ENCODE measurements at regions not wholly inside any gene's neighbourhood (a gene's known extent, or its start where the extent isn't known, plus 50 kb on each side); places are given as distances from the start of the nearest gene placed in this dataset.

GRCh38 chr1:184284900-184285299 lies 101.9 kb upstream of the C1orf21 start:
- DNase-seq: no peak

GRCh38 chr1:184285401-184286087 lies 101.3 kb upstream of the C1orf21 start:
- no peak for DNase-seq

GRCh38 chr1:184287001-184287400 lies 99.8 kb upstream of the C1orf21 start:
- no peak for DNase-seq

- no peak for DNase-seq
Observed at GRCh38 chr1:184289825-184290550, 96.8 kb upstream of the C1orf21 start.

- DNase-seq: no peak
Observed at GRCh38 chr1:184291701-184292100, 95.1 kb upstream of the C1orf21 start.

GRCh38 chr1:184292101-184292500 lies 94.7 kb upstream of the C1orf21 start:
- DNase-seq: no peak

- DNase-seq: no peak
Observed at GRCh38 chr1:184294101-184294500, 92.7 kb upstream of the C1orf21 start.

GRCh38 chr1:184296466-184297243 lies 90.2 kb upstream of the C1orf21 start:
- DNase-seq: no peak

- DNase-seq: no peak
Observed at GRCh38 chr1:184297244-184297750, 89.5 kb upstream of the C1orf21 start.

- DNase-seq: no peak
Observed at GRCh38 chr1:184298440-184299405, 88.1 kb upstream of the C1orf21 start.

GRCh38 chr1:184299406-184299790 lies 87.4 kb upstream of the C1orf21 start:
- DNase-seq: no peak

- no peak for DNase-seq
Observed at GRCh38 chr1:184299796-184300195, 87.0 kb upstream of the C1orf21 start.

GRCh38 chr1:184300446-184300845 lies 86.4 kb upstream of the C1orf21 start:
- DNase-seq: no peak

- no peak for DNase-seq
Observed at GRCh38 chr1:184301227-184301626, 85.6 kb upstream of the C1orf21 start.

- no peak for DNase-seq
Observed at GRCh38 chr1:184302346-184302745, 84.5 kb upstream of the C1orf21 start.

- no peak for DNase-seq
Observed at GRCh38 chr1:184310157-184310819, 76.5 kb upstream of the C1orf21 start.

GRCh38 chr1:184311580-184311979 lies 75.2 kb upstream of the C1orf21 start:
- no peak for DNase-seq

GRCh38 chr1:184315254-184315653 lies 71.6 kb upstream of the C1orf21 start:
- DNase-seq: no peak

GRCh38 chr1:184319879-184320278 lies 67.0 kb upstream of the C1orf21 start:
- no peak for DNase-seq

- no peak for DNase-seq
Observed at GRCh38 chr1:184322253-184322652, 64.6 kb upstream of the C1orf21 start.

GRCh38 chr1:184324972-184325371 lies 61.9 kb upstream of the C1orf21 start:
- no peak for DNase-seq

- no peak for DNase-seq
Observed at GRCh38 chr1:184326278-184326677, 60.6 kb upstream of the C1orf21 start.

Measured in suppressor macrophage treated with lipopolysaccharide for 4 hours (primary cell).